SK-N-SH (cell line): ENCODE measurements at regions not wholly inside any gene's neighbourhood (a gene's known extent, or its start where the extent isn't known, plus 50 kb on each side); places are given as distances from the start of the nearest gene placed in this dataset.

Source experiments
- CTCF ChIA-PET: fragments of 300-600, 350-600 bp; formaldehyde crosslinking; extraction: SDS; loops from one replicate; lab custom pipeline; 2021; lab: Yijun Ruan, JAX
- POLR2A ChIA-PET: fragments of 350-600 bp; sonication (Branson Sonifier 250); formaldehyde crosslinking; extraction: SDS; loops from one replicate; lab custom pipeline; 2020; ENCODE audit warnings: antibody characterized with exemption, inconsistent platforms; lab: Yijun Ruan, JAX
- DNase-seq: peaks from one replicate; pipeline ENCODE4 v3.0.0; 2012
- H2AFZ ChIP-seq: fragments of 200-600 bp; sonication (generic); 2 replicates; pipeline ENCODE4 v1.8.1; 2016; ENCODE audit warnings: antibody characterized with exemption, mild to moderate bottlenecking, low read depth
- H3F3A ChIP-seq: fragments of 200-600 bp; sonication (generic); replicated peaks from 2 replicates; pipeline ENCODE3; 2016; ENCODE audit warnings: antibody characterized with exemption, mild to moderate bottlenecking; ENCODE audit not compliant: insufficient read depth
- H3K27ac ChIP-seq, 2 experiments: fragments of 200-500 bp in 1 of 2; fragments of 200-600 bp in 1 of 2; sonication (Bioruptor generic) in 1 of 2; sonication (generic), shearing (Covaris generic) in 1 of 2; 2 replicates each; pipeline versions ENCODE4 v1.5.1 to v1.6.1; 2014 to 2016; ENCODE audit warnings: low read depth in 2 of 2, inconsistent platforms in 1 of 2, low read length in 1 of 2, mild to moderate bottlenecking in 1 of 2, mixed read lengths in 1 of 2
- H3K27me3 ChIP-seq: fragments of 200-600 bp; sonication (generic), shearing (Covaris generic); 2 replicates; pipeline ENCODE4 v1.6.1; 2016; ENCODE audit warnings: mixed run types; ENCODE audit not compliant: insufficient read depth
- H3K36me3 ChIP-seq, 2 experiments: fragments of 200-500 bp in 1 of 2; fragments of 200-600 bp in 1 of 2; sonication (Bioruptor generic) in 1 of 2; sonication (generic) in 1 of 2; replicated peaks in 1 of 2; 2 replicates each; pipeline versions ENCODE3 to v1.5.1; 2014 to 2016; ENCODE audit warnings: low read length in 1 of 2, mild to moderate bottlenecking in 1 of 2; ENCODE audit not compliant: insufficient read depth in 2 of 2, control insufficient read depth in 1 of 2
- H3K4me1 ChIP-seq, 2 experiments: fragments of 200-500 bp in 1 of 2; fragments of 200-600 bp in 1 of 2; sonication (Bioruptor generic) in 1 of 2; sonication (generic), shearing (Covaris generic) in 1 of 2; 2 replicates each; pipeline versions ENCODE4 v1.5.1 to v1.6.1; 2014 to 2016; ENCODE audit warnings: low read depth in 1 of 2, low read length in 1 of 2, mixed run types in 1 of 2; ENCODE audit not compliant: insufficient read depth in 2 of 2, control insufficient read depth in 1 of 2
- H3K4me2 ChIP-seq: fragments of 200-600 bp; sonication (generic), shearing (Covaris generic); 2 replicates; pipeline ENCODE4 v1.6.1; 2017; ENCODE audit warnings: mixed run types
- H3K4me3 ChIP-seq, 2 experiments: fragments of 200-500 bp in 1 of 2; fragments of 200-600 bp in 1 of 2; sonication (Bioruptor generic) in 1 of 2; sonication (generic), shearing (Covaris generic) in 1 of 2; 2 replicates each; pipeline versions ENCODE4 v1.5.1 to v1.8.1; 2014 to 2016; ENCODE audit warnings: low read depth in 2 of 2, inconsistent platforms in 1 of 2, low read length in 1 of 2, mild to moderate bottlenecking in 1 of 2, mixed read lengths in 1 of 2, moderate library complexity in 1 of 2
- H3K79me2 ChIP-seq: fragments of 200-600 bp; sonication (generic); 2 replicates; pipeline ENCODE4 v1.8.1; 2017; ENCODE audit warnings: mild to moderate bottlenecking; ENCODE audit not compliant: insufficient read depth
- H3K9ac ChIP-seq: fragments of 200-600 bp; sonication (generic); 2 replicates; pipeline ENCODE4 v1.6.1; 2017; ENCODE audit warnings: mixed run types
- H3K9me2 ChIP-seq: fragments of 200-600 bp; sonication (generic); 2 replicates; pipeline ENCODE4 v1.6.1; 2017; ENCODE audit warnings: mixed run types
- H3K9me3 ChIP-seq: fragments of 200-600 bp; sonication (generic); 2 replicates; pipeline ENCODE4 v1.6.1; 2017; ENCODE audit warnings: mixed run types, mild to moderate bottlenecking, moderate library complexity
- H4K20me1 ChIP-seq: fragments of 200-600 bp; sonication (generic); 2 replicates; pipeline ENCODE4 v1.6.1; 2017; ENCODE audit warnings: mild to moderate bottlenecking, mixed run types; ENCODE audit not compliant: insufficient read depth
- CHD2 ChIP-seq: fragments of 150-350 bp; IDR thresholded peaks from 2 replicates; pipeline ENCODE4 v1.6.1; 2018; ENCODE audit warnings: low read length; ENCODE audit not compliant: partially characterized antibody
- CTCF ChIP-seq: fragments of 200-600 bp; sonication (generic); IDR thresholded peaks from 2 replicates; pipeline ENCODE4 v1.6.1; 2017; ENCODE audit warnings: antibody characterized with exemption, mild to moderate bottlenecking, moderate library complexity
- ELF1 ChIP-seq: IDR thresholded peaks from 2 replicates; pipeline ENCODE4 v1.4.0; 2012
- EZH2phosphoT487 ChIP-seq: fragments of 200-600 bp; sonication (generic); IDR thresholded peaks from 2 replicates; pipeline ENCODE4 v1.6.1; 2017; ENCODE audit warnings: low read depth, mixed run types, mild to moderate bottlenecking, antibody characterized with exemption, moderate library complexity, borderline replicate concordance
- FOSL2 ChIP-seq: IDR thresholded peaks from 2 replicates; pipeline ENCODE4 v1.4.0; 2012; ENCODE audit warnings: low read depth, mild to moderate bottlenecking, moderate library complexity, borderline replicate concordance
- FOXM1 ChIP-seq: IDR thresholded peaks from 2 replicates; pipeline ENCODE4 v1.4.0; 2012; ENCODE audit warnings: low read depth, mild to moderate bottlenecking
- GABPA ChIP-seq: IDR thresholded peaks from 2 replicates; pipeline ENCODE4 v1.4.0; 2012; ENCODE audit warnings: low read depth, mild to moderate bottlenecking
- JUND ChIP-seq: IDR thresholded peaks from 2 replicates; pipeline ENCODE4 v1.4.0; 2012
- MEF2A ChIP-seq: IDR thresholded peaks from 2 replicates; pipeline ENCODE4 v1.4.0; 2012; ENCODE audit warnings: low read depth, borderline replicate concordance
- MXI1 ChIP-seq: IDR thresholded peaks from 2 replicates; pipeline ENCODE4 v1.6.1; 2012; ENCODE audit warnings: mild to moderate bottlenecking, low read depth, low read length, improper control_type of control experiment
- NRF1 ChIP-seq: IDR thresholded peaks from 2 replicates; pipeline ENCODE4 v1.6.1; 2012; ENCODE audit warnings: low read depth, mild to moderate bottlenecking, low read length
- PBX3 ChIP-seq: IDR thresholded peaks from 2 replicates; pipeline ENCODE4; 2012
- POLR2AphosphoS5 ChIP-seq: IDR thresholded peaks from 2 replicates; pipeline ENCODE4 v1.6.1; 2012; ENCODE audit warnings: low read depth, low read length
- RAD21 ChIP-seq: IDR thresholded peaks from 2 replicates; pipeline ENCODE4 v1.6.1; 2012; ENCODE audit warnings: mild to moderate bottlenecking, low read length
- SIN3A ChIP-seq: IDR thresholded peaks from 2 replicates; pipeline ENCODE4 v1.6.1; 2012; ENCODE audit warnings: low read depth, mild to moderate bottlenecking, low read length, moderate library complexity, borderline replicate concordance
- TCF12 ChIP-seq: IDR thresholded peaks from 2 replicates; pipeline ENCODE4 v1.4.0; 2012
- TEAD4 ChIP-seq: IDR thresholded peaks from 2 replicates; pipeline ENCODE4 v1.4.0; 2012; ENCODE audit warnings: mild to moderate bottlenecking, borderline replicate concordance; ENCODE audit not compliant: insufficient read depth
- USF1 ChIP-seq: IDR thresholded peaks from 2 replicates; pipeline ENCODE4 v1.4.0; 2012; ENCODE audit warnings: low read depth, borderline replicate concordance
- ZBTB33 ChIP-seq: IDR thresholded peaks from 2 replicates; pipeline ENCODE4 v1.4.0; 2012; ENCODE audit warnings: low read depth, borderline replicate concordance
- WGBS: methylation state at CpG from one replicate; pipeline ENCODE4 v1.1.6; 2017; ENCODE audit warnings: low lambda C conversion rate; 5-methylcytosine and 5-hydroxymethylcytosine counted together

GRCh38 chr1:182329471-182329870 lies 62.1 kb downstream of the GLUL start:
- TF ChIP-seq ELF1 (no peak), POLR2AphosphoS5 (no peak), EZH2phosphoT487 (no peak), GABPA (no peak), TCF12 (no peak), ZBTB33 (no peak), CTCF (no peak), PBX3 (no peak), FOSL2 (no peak), FOXM1 (no peak), JUND (no peak), CHD2 (no peak), TEAD4 (no peak), SIN3A (no peak), MEF2A (no peak), NRF1 (no peak), RAD21 (no peak), USF1 (no peak), MXI1 (no peak)
- H3K36me3 ChIP-seq, result no peaks in the 10 kb centered on the region
- H3K9me2 ChIP-seq, result no peaks in the 10 kb centered on the region
- H3K27me3 ChIP-seq, result no peaks in the 10 kb centered on the region
- no peak overlapping the region for H3K9ac ChIP-seq
- no peak overlapping the region for H2AFZ ChIP-seq
- no peak overlapping the region for H3K4me2 ChIP-seq
- POLR2A ChIA-PET, result no interaction called here
- no peaks in the 10 kb centered on the region for H4K20me1 ChIP-seq
- H3K9me3 ChIP-seq, result no peaks in the 10 kb centered on the region
- DNase-seq, result no peak
- no peak overlapping the region for H3K4me3 ChIP-seq
- WGBS, result 25% methylated on average over 2 of the region's 2 CpGs
- H3K4me1 ChIP-seq, result no peaks in the 10 kb centered on the region
- H3K79me2 ChIP-seq, result no peaks in the 10 kb centered on the region
- no peaks in the 10 kb centered on the region for H3F3A ChIP-seq
- no peak overlapping the region for H3K27ac ChIP-seq
- CTCF ChIA-PET, result no interaction called here
